ENCODE measurements at regions not wholly inside any gene's neighbourhood (a gene's known extent, or its start where the extent isn't known, plus 50 kb on each side); places are given as distances from the start of the nearest gene placed in this dataset.

GRCh38 chr10:120335553-120335952, 121.5 kb upstream of the PLPP4 start:
- no peaks in the 10 kb centered on the region for H3K9me3 ChIP-seq
- no peaks in the 10 kb centered on the region for H3K27me3 ChIP-seq
- H3K36me3 ChIP-seq: no peaks in the 10 kb centered on the region
- TF ChIP-seq POLR2A (IDR thresholded peaks at IDR 0.05) (no peak), POLR2AphosphoS5 (IDR thresholded peaks at IDR 0.05) (no peak), EP300 (IDR thresholded peaks at IDR 0.05) (no peak), CTCF (IDR thresholded peaks at IDR 0.05) (no peak)
- no peak for DNase-seq (ENCODE audit: low spot score in 2 of 2)
- no peak overlapping the region for H3K4me3 ChIP-seq
- WGBS: 56% methylated on average over 3 of the region's 3 CpGs
- H3K27ac ChIP-seq: no peak overlapping the region
- no peaks in the 10 kb centered on the region for H3K4me1 ChIP-seq

- no peak for TF ChIP-seq POLR2AphosphoS5 (IDR thresholded peaks at IDR 0.05)
- Histone ChIP-seq H3K4me3 (no peak overlapping the region), H3K27me3 (no peaks in the 10 kb centered on the region), H3K9me3 (no peaks in the 10 kb centered on the region), H3K4me1 (no peaks in the 10 kb centered on the region), H3K27ac (no peak overlapping the region), H3K36me3 (no peaks in the 10 kb centered on the region)
- no peak for DNase-seq (ENCODE audit: low spot score in 2 of 2)
Observed at GRCh38 chr10:120336306-120336910, 120.6 kb upstream of the PLPP4 start.

GRCh38 chr10:120336911-120337540, 120.0 kb upstream of the PLPP4 start:
- Histone ChIP-seq H3K9me3 (no peaks in the 10 kb centered on the region), H3K27ac (no peak overlapping the region), H3K36me3 (no peaks in the 10 kb centered on the region), H3K4me1 (no peaks in the 10 kb centered on the region), H3K27me3 (no peaks in the 10 kb centered on the region), H3K4me3 (no peak overlapping the region)
- no peak for TF ChIP-seq POLR2AphosphoS5 (IDR thresholded peaks at IDR 0.05)
- no peak for TF ChIP-seq POLR2A (IDR thresholded peaks at IDR 0.05)
- peak; percentile 36 to 76 for TF ChIP-seq CTCF (IDR thresholded peaks at IDR 0.05)
- no peak for TF ChIP-seq EP300 (IDR thresholded peaks at IDR 0.05)
- DNase-seq (ENCODE audit: low spot score in 2 of 2): no peak
- 10% methylated on average over 4 of the region's 4 CpGs for WGBS

- no peak overlapping the region for H3K4me3 ChIP-seq
- TF ChIP-seq POLR2AphosphoS5 (IDR thresholded peaks at IDR 0.05) (no peak), CTCF (IDR thresholded peaks at IDR 0.05) (no peak), POLR2A (IDR thresholded peaks at IDR 0.05) (no peak)
- no peak overlapping the region for H3K27ac ChIP-seq
- no peaks in the 10 kb centered on the region for H3K4me1 ChIP-seq
- whole genome bisulfite sequencing: 62% methylated on average over 7 of the region's 7 CpGs
- H3K36me3 ChIP-seq: no peaks in the 10 kb centered on the region
- DNase-seq (ENCODE audit: low spot score in 2 of 2): no peak
- H3K9me3 ChIP-seq: no peaks in the 10 kb centered on the region
- no peaks in the 10 kb centered on the region for H3K27me3 ChIP-seq
Observed at GRCh38 chr10:120342115-120342714, 114.8 kb upstream of the PLPP4 start.

GRCh38 chr10:120345186-120345585, 111.8 kb upstream of the PLPP4 start:
- DNase-seq (ENCODE audit: low spot score in 2 of 2): no peak

More at GRCh38 chr10:120345186-120345585, 111.8 kb upstream of the PLPP4 start:
- WGBS: 82% methylated on average over 2 of the region's 2 CpGs
- no peaks in the 10 kb centered on the region for H3K27me3 ChIP-seq
- H3K4me1 ChIP-seq: no peaks in the 10 kb centered on the region
- TF ChIP-seq POLR2A (IDR thresholded peaks at IDR 0.05) (no peak), CTCF (IDR thresholded peaks at IDR 0.05) (no peak), POLR2AphosphoS5 (IDR thresholded peaks at IDR 0.05) (no peak)
- no peaks in the 10 kb centered on the region for H3K9me3 ChIP-seq
- no peak overlapping the region for H3K27ac ChIP-seq
- no peaks in the 10 kb centered on the region for H3K36me3 ChIP-seq
- no peak overlapping the region for H3K4me3 ChIP-seq
